IMR-90 (cell line): ENCODE measurements at regions not wholly inside any gene's neighbourhood (a gene's known extent, or its start where the extent isn't known, plus 50 kb on each side); places are given as distances from the start of the nearest gene placed in this dataset.

Experiments
- ATAC-seq: fragments of 200-7000 bp; cut with Tn5 transposase; 2 replicates; pipeline ENCODE4 v1.9.1; 2020; ENCODE audit warnings: low read depth, mild to moderate bottlenecking, moderate library complexity
- BruUV-seq: library from RNA; stranded (reverse); fragments of 400-500 nt; replicated peaks from 2 replicates; lab custom pipeline; 2021; lab: Mats Ljungman, UMichigan
- CTCF ChIA-PET: fragments of 300-600 bp; formaldehyde crosslinking; extraction: SDS; loops from one replicate; lab custom pipeline; 2021; ENCODE audit warnings: antibody characterized with exemption; lab: Yijun Ruan, JAX
- POLR2A ChIA-PET: fragments of 300-600 bp; sonication (Branson Sonifier 250); formaldehyde crosslinking; loops from one replicate; lab custom pipeline; 2022; ENCODE audit warnings: antibody characterized with exemption; ENCODE audit not compliant: unreplicated experiment; lab: Charles Lee
- DNase-seq: peaks from one replicate; pipeline ENCODE4 v3.0.0; 2013
- H2AFZ ChIP-seq: replicated peaks from 2 replicates; pipeline ENCODE3; 2013; ENCODE audit warnings: low read length, mild to moderate bottlenecking; ENCODE audit not compliant: poor library complexity
- H2AK5ac ChIP-seq: 2 replicates; pipeline ENCODE4 v1.6.1; 2013; ENCODE audit warnings: low read depth, low read length, inconsistent platforms
- H2AK9ac ChIP-seq: replicated peaks from 2 replicates; pipeline ENCODE3; 2013; ENCODE audit warnings: mild to moderate bottlenecking, low read depth, low read length, moderate library complexity; ENCODE audit not compliant: poor library complexity
- H2BK120ac ChIP-seq: 2 replicates; pipeline ENCODE4 v1.6.1; 2013; ENCODE audit warnings: low read depth, low read length, inconsistent platforms
- H2BK15ac ChIP-seq: 3 replicates; pipeline ENCODE4 v1.6.1; 2013; ENCODE audit warnings: low read depth, low read length, inconsistent platforms
- H2BK20ac ChIP-seq: 2 replicates; pipeline ENCODE4 v1.6.1; 2013; ENCODE audit warnings: low read depth, mild to moderate bottlenecking, inconsistent platforms, low read length, moderate library complexity
- H2BK5ac ChIP-seq: 2 replicates; pipeline ENCODE4 v1.6.1; 2013; ENCODE audit warnings: mild to moderate bottlenecking, low read depth, low read length, inconsistent platforms; ENCODE audit not compliant: poor library complexity, severe bottlenecking
- H3K14ac ChIP-seq: replicated peaks from 2 replicates; pipeline ENCODE4 v1.6.1; 2013; ENCODE audit warnings: low read depth, low read length, inconsistent platforms
- H3K18ac ChIP-seq: 2 replicates; pipeline ENCODE4 v1.6.1; 2013; ENCODE audit warnings: low read depth, low read length, control low read depth
- H3K23ac ChIP-seq: 2 replicates; pipeline ENCODE4 v1.6.1; 2013; ENCODE audit warnings: low read depth, low read length, inconsistent platforms
- H3K27ac ChIP-seq: 2 replicates; pipeline ENCODE4 v1.5.1; 2013; ENCODE audit warnings: mild to moderate bottlenecking, control low read depth, low read length; ENCODE audit not compliant: insufficient read depth
- H3K27me3 ChIP-seq: 2 replicates; pipeline ENCODE4 v1.6.1; 2013; ENCODE audit warnings: low read length; ENCODE audit not compliant: control insufficient read depth, insufficient read depth
- H3K36me3 ChIP-seq: 2 replicates; pipeline ENCODE4 v1.6.1; 2013; ENCODE audit warnings: low read length, mixed read lengths; ENCODE audit not compliant: control insufficient read depth, insufficient read depth
- H3K4ac ChIP-seq: 2 replicates; pipeline ENCODE4 v1.6.1; 2013; ENCODE audit warnings: low read depth, low read length, inconsistent platforms
- H3K4me1 ChIP-seq: 2 replicates; pipeline ENCODE4 v1.6.1; 2013; ENCODE audit warnings: low read length, mixed read lengths; ENCODE audit not compliant: control insufficient read depth, insufficient read depth
- H3K4me2 ChIP-seq: 2 replicates; pipeline ENCODE4 v1.6.1; 2013; ENCODE audit warnings: low read depth, mild to moderate bottlenecking, control low read depth, low read length, moderate library complexity
- H3K4me3 ChIP-seq: 2 replicates; pipeline ENCODE4 v1.5.1; 2013; ENCODE audit warnings: low read depth, mild to moderate bottlenecking, control low read depth, low read length, moderate library complexity; ENCODE audit not compliant: insufficient read depth
- H3K56ac ChIP-seq: 2 replicates; pipeline ENCODE4 v1.6.1; 2013; ENCODE audit warnings: low read length, inconsistent platforms; ENCODE audit not compliant: insufficient read depth; ENCODE audit errors: extremely low read depth
- H3K79me1 ChIP-seq, 2 experiments: 2 replicates each; pipeline ENCODE4 v1.6.1; 2013; ENCODE audit warnings: low read length in 2 of 2, inconsistent platforms in 1 of 2, low read depth in 1 of 2
- H3K9ac ChIP-seq: 2 replicates; pipeline ENCODE4 v1.6.1; 2013; ENCODE audit warnings: low read depth, low read length, control low read depth
- H3K9me1 ChIP-seq: 2 replicates; pipeline ENCODE4 v1.6.1; 2013; ENCODE audit warnings: low read length, inconsistent platforms; ENCODE audit not compliant: insufficient read depth
- H3K9me3 ChIP-seq: 2 replicates; pipeline ENCODE4 v1.6.1; 2013; ENCODE audit warnings: low read length; ENCODE audit not compliant: control insufficient read depth, insufficient read depth
- H4K20me1 ChIP-seq: 2 replicates; pipeline ENCODE4 v1.6.1; 2013; ENCODE audit warnings: low read length, inconsistent platforms; ENCODE audit not compliant: insufficient read depth
- H4K5ac ChIP-seq: 2 replicates; pipeline ENCODE4 v1.6.1; 2013; ENCODE audit warnings: mild to moderate bottlenecking, low read depth, low read length, control low read depth
- H4K8ac ChIP-seq, 2 experiments: 2 replicates each; pipeline ENCODE4 v1.6.1; 2013; ENCODE audit warnings: low read depth in 2 of 2, low read length in 2 of 2, control low read depth in 1 of 2, inconsistent platforms in 1 of 2
- H4K91ac ChIP-seq: 2 replicates; pipeline ENCODE4 v1.6.1; 2013; ENCODE audit warnings: low read depth, low read length, inconsistent platforms; ENCODE audit not compliant: insufficient read depth
- BHLHE40 ChIP-seq: fragments of 150-350 bp; IDR thresholded peaks from 2 replicates; pipeline ENCODE4 v1.6.1; 2016; ENCODE audit warnings: mild to moderate bottlenecking, low read depth, low read length
- CEBPB ChIP-seq: IDR thresholded peaks from 2 replicates; pipeline ENCODE4 v1.6.1; 2012; ENCODE audit warnings: low read depth, low read length, improper control_type of control experiment
- ELK1 ChIP-seq: fragments of 150-350 bp; IDR thresholded peaks from 2 replicates; pipeline ENCODE4 v1.6.1; 2016; ENCODE audit warnings: low read depth, mild to moderate bottlenecking, low read length, moderate library complexity, borderline replicate concordance
- MAFK ChIP-seq: IDR thresholded peaks from 2 replicates; pipeline ENCODE4 v1.6.1; 2012; ENCODE audit warnings: low read depth, low read length, improper control_type of control experiment
- MXI1 ChIP-seq: IDR thresholded peaks from 2 replicates; pipeline ENCODE4 v1.6.1; 2012; ENCODE audit warnings: low read depth, mild to moderate bottlenecking, low read length, moderate library complexity, borderline replicate concordance
- NFE2L2 ChIP-seq: fragments of 150-350 bp; IDR thresholded peaks from 2 replicates; pipeline ENCODE4 v1.6.1; 2016; ENCODE audit warnings: low read depth, mild to moderate bottlenecking, low read length
- RAD21 ChIP-seq: IDR thresholded peaks from 2 replicates; pipeline ENCODE4 v1.6.1; 2012; ENCODE audit warnings: low read length, improper control_type of control experiment
- WGBS, 2 experiments: methylation state at CpG; one replicate each; pipeline versions ENCODE4 v1.1.5 to v1.1.7; 2013; ENCODE audit warnings: missing lambda C conversion rate in 2 of 2; ENCODE audit not compliant: insufficient read length in 1 of 2; ENCODE audit errors: extremely low coverage in 2 of 2; 5-methylcytosine and 5-hydroxymethylcytosine counted together
- dilution Hi-C: fragments of 300-500 bp; cut with HindIII; formaldehyde crosslinking; loops from one replicate; pipeline ENCODE4 v1.14.3; 2018; ENCODE audit warnings: low sequenced_read_pairs; ENCODE audit not compliant: unreplicated experiment
- in situ Hi-C: fragments of 300-500 bp; cut with MboI; formaldehyde crosslinking; loops from 3 replicates; pipeline ENCODE4 v1.14.3; 2019; ENCODE audit warnings: low sequenced_read_pairs, inconsistent platforms, mixed read lengths
- intact Hi-C: fragments of 100-400 bp; cut with micrococcal nuclease; formaldehyde crosslinking; loops from 2 replicates; pipeline ENCODE4 v1.10.0; 2022
- TF ChIP-seq, protein P1 (sequence below): fragments of 150-350 bp; IDR thresholded peaks from 2 replicates; pipeline ENCODE4 v1.6.1; 2017; ENCODE audit warnings: mild to moderate bottlenecking, antibody characterized with exemption, low read length, low read depth

DNA sequence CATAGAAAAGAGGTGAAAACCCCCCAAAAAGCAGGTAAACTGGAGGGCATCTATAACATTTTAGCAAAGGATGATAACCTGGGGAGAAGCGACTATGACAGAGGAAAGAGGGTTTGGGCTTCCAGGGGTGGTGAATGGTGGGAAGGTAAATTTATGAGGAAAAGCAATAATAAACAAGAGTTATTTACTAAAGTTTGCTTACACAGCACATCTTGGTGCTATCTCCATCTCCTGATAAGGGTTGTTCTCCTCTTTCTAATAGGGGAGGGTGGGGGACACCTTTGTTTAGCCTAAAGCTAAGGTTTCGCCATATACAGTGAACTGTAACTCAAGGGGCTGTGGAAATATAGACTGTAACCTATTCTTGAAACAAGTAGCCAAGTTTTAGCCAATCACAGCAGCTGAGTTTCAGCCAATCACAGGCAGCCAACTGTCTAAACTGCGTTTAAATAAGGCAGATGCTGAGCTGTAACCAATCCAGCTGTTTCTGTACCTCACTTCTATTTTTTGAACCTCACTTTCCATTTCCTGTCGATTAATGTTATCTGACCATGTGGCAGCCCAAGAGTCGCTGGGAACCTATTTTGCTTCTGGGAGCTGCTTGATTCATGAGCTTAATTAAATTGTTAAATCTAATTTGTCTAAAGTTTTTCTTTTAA lies 191.8 kb downstream of the MAP2K6 start:
- Histone ChIP-seq H4K5ac (peak overlapping the region; percentile 89), H3K4ac (peak overlapping the region; percentile 91), H3K14ac (peak overlapping the region; percentile 96), H2AFZ (no peak overlapping the region), H3K36me3 (no peaks in the 10 kb centered on the region), H3K23ac (no peak overlapping the region; the same call in 1 of the 2 replicates), H4K20me1 (no peaks in the 10 kb centered on the region), H2BK5ac (peak overlapping the region; percentile 99), H2BK15ac (peak overlapping the region; percentile 100), H4K8ac (peak overlapping the region; percentile 50 to 99), H2BK20ac (peak overlapping the region; percentile 100), H3K9me1 (0 out of 2 replicates have a peak, but pooled peaks cover 4% of the 10 kb centered on the region), H3K4me2 (no peak overlapping the region), H4K91ac (peak overlapping the region; percentile 99), H3K56ac (peak overlapping the region; percentile 78; the same call in 1 of the 2 replicates), H2AK9ac (peak overlapping the region; percentile 6), H3K4me3 (no peak overlapping the region), H3K18ac (peak overlapping the region; percentile 95), H3K9me3 (no peaks in the 10 kb centered on the region), H3K79me1 (no peaks in the 10 kb centered on the region), H3K27me3 (no peaks in the 10 kb centered on the region), H3K4me1 (peaks cover 18% of the 10 kb centered on the region), H2AK5ac (peak overlapping the region; percentile 94), H2BK120ac (peak overlapping the region; percentile 99), H3K27ac (peak overlapping the region; percentile 97; the same call in 1 of the 2 replicates), H3K9ac (no peak overlapping the region)
- no TSS peak for BruUV-seq
- no peak for ATAC-seq
- DNase-seq: no peak
- dilution Hi-C loops: no loop called here
- POLR2A ChIA-PET: interaction anchor here (0.7 to 2.9 kb wide), 3 partner anchors 12 to 565 kb away, joined by 3 to 8 read pairs (median 4); no protein-coding TSS in a partner anchor
- CTCF ChIA-PET: interaction anchor here (0.5 to 2.1 kb wide), 29 partner anchors 10 to 946 kb away, joined by 3 to 9 read pairs (median 4); no protein-coding TSS in a partner anchor
- in situ Hi-C loops: no loop called here
- no CpG with 5 or more reads among the region's 5 CpGs for WGBS, 2 experiments
- intact Hi-C loops: loop anchor here (5.0 to 10.0 kb wide), 6 partner anchors 79 to 1016 kb away; no protein-coding TSS in a partner anchor
- TF ChIP-seq, protein P1, sequence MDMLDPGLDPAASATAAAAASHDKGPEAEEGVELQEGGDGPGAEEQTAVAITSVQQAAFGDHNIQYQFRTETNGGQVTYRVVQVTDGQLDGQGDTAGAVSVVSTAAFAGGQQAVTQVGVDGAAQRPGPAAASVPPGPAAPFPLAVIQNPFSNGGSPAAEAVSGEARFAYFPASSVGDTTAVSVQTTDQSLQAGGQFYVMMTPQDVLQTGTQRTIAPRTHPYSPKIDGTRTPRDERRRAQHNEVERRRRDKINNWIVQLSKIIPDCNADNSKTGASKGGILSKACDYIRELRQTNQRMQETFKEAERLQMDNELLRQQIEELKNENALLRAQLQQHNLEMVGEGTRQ: no peak
- no peak for TF ChIP-seq ELK1
- no peak for TF ChIP-seq CEBPB
- TF ChIP-seq MAFK: peak; percentile 50
- no peak for TF ChIP-seq MXI1
- no peak for TF ChIP-seq BHLHE40
- no peak for TF ChIP-seq NFE2L2
- TF ChIP-seq RAD21: no peak
